SK-N-SH treated with all-trans-retinoic acid at 6 μM for 48 hours (cell line): ENCODE measurements at regions not wholly inside any gene's neighbourhood (a gene's known extent, or its start where the extent isn't known, plus 50 kb on each side); places are given as distances from the start of the nearest gene placed in this dataset.

Experiments used
- ATAC-seq: fragments of 200-7000 bp; cut with Tn5 transposase; 3 replicates; pipeline ENCODE4 v1.9.1; 2020; ENCODE audit warnings: mild to moderate bottlenecking, moderate library complexity
- BACH2 ChIP-seq: fragments of 250-450 bp; sonication (Bioruptor Pico); IDR thresholded peaks from 2 replicates; pipeline ENCODE4 v1.9.0; 2021; ENCODE audit warnings: mild to moderate bottlenecking, borderline replicate concordance
- CREB5 ChIP-seq: fragments of 250-450 bp; sonication (Bioruptor Pico); IDR thresholded peaks from 2 replicates; pipeline ENCODE4 v1.5.1; 2020; ENCODE audit warnings: low read depth, mild to moderate bottlenecking, moderate library complexity
- CSDC2 ChIP-seq: fragments of 250-450 bp; sonication (Bioruptor Pico); IDR thresholded peaks from 2 replicates; pipeline ENCODE4 v1.5.0; 2020; ENCODE audit warnings: mild to moderate bottlenecking, moderate library complexity
- CSRNP3 ChIP-seq: fragments of 250-450 bp; sonication (Bioruptor Pico); IDR thresholded peaks from 2 replicates; pipeline ENCODE4 v1.5.1; 2021; ENCODE audit warnings: mild to moderate bottlenecking, moderate library complexity
- ESRRG ChIP-seq: fragments of 250-450 bp; sonication (Bioruptor Pico); IDR thresholded peaks from 2 replicates; pipeline ENCODE4 v1.6.1; 2021; ENCODE audit warnings: mild to moderate bottlenecking
- GLIS3 ChIP-seq: fragments of 250-450 bp; sonication (Bioruptor Pico); IDR thresholded peaks from 2 replicates; pipeline ENCODE4 v1.5.0; 2020; ENCODE audit warnings: mild to moderate bottlenecking, moderate library complexity
- ISL1 ChIP-seq: fragments of 250-450 bp; sonication (Bioruptor Pico); IDR thresholded peaks from 2 replicates; pipeline ENCODE4 v2.1.2; 2022; ENCODE audit warnings: mild to moderate bottlenecking, moderate library complexity
- OSR1 ChIP-seq: fragments of 250-450 bp; sonication (Bioruptor Pico); IDR thresholded peaks from 2 replicates; pipeline ENCODE4 v1.8.0; 2022; ENCODE audit warnings: moderate library complexity, mild to moderate bottlenecking, inconsistent platforms
- POU6F1 ChIP-seq: fragments of 250-450 bp; sonication (Bioruptor Pico); IDR thresholded peaks from 2 replicates; pipeline ENCODE4 v1.8.0; 2021; ENCODE audit warnings: low read depth, mild to moderate bottlenecking, moderate library complexity, borderline replicate concordance
- RARB ChIP-seq: fragments of 250-450 bp; sonication (Bioruptor Pico); IDR thresholded peaks from 2 replicates; pipeline ENCODE4 v1.8.0; 2021; ENCODE audit warnings: mild to moderate bottlenecking, moderate library complexity
- TOX ChIP-seq: fragments of 250-450 bp; sonication (Bioruptor Pico); IDR thresholded peaks from 2 replicates; pipeline ENCODE4 v1.8.0; 2021; ENCODE audit warnings: mild to moderate bottlenecking, moderate library complexity, borderline replicate concordance
- TSHZ2 ChIP-seq: fragments of 250-450 bp; sonication (Bioruptor Pico); IDR thresholded peaks from 2 replicates; pipeline ENCODE4 v1.5.0; 2020; ENCODE audit warnings: mild to moderate bottlenecking, moderate library complexity
- ZC3H10 ChIP-seq: fragments of 250-450 bp; sonication (Bioruptor Pico); IDR thresholded peaks from 2 replicates; pipeline ENCODE4 v1.5.1; 2021; ENCODE audit warnings: mild to moderate bottlenecking, moderate library complexity
- ZFP3 ChIP-seq: fragments of 250-450 bp; sonication (Bioruptor Pico); IDR thresholded peaks from 2 replicates; pipeline ENCODE4 v1.5.0; 2020; ENCODE audit warnings: mild to moderate bottlenecking, moderate library complexity
- ZFP30 ChIP-seq: fragments of 450-650 bp; formaldehyde crosslinking; IDR thresholded peaks from 2 replicates; pipeline ENCODE4 v1.5.0; 2022; ENCODE audit warnings: mild to moderate bottlenecking, moderate library complexity
- ZNF565 ChIP-seq: fragments of 450-650 bp; formaldehyde crosslinking; conservative IDR thresholded peaks from 2 replicates; pipeline ENCODE4 v1.5.0; 2020; ENCODE audit warnings: low read depth, mild to moderate bottlenecking, moderate library complexity
- ZNF70 ChIP-seq: fragments of 450-650 bp; formaldehyde crosslinking; IDR thresholded peaks from 2 replicates; pipeline ENCODE4 v1.5.0; 2020; ENCODE audit warnings: mild to moderate bottlenecking, moderate library complexity
- ZNF8 ChIP-seq: fragments of 450-650 bp; formaldehyde crosslinking; IDR thresholded peaks from 2 replicates; pipeline ENCODE4 v1.5.0; 2020; ENCODE audit warnings: mild to moderate bottlenecking, moderate library complexity

- no peak for TF ChIP-seq CREB5 (CRISPR knock-in tag)
- TF ChIP-seq CSDC2 (CRISPR knock-in tag), result no peak
- TF ChIP-seq BACH2 (CRISPR knock-in tag), result no peak
- TF ChIP-seq ISL1 (CRISPR knock-in tag), result no peak
- no peak for TF ChIP-seq ZFP30 (CRISPR knock-in tag)
- TF ChIP-seq ZNF70 (CRISPR knock-in tag), result no peak
Observed at GRCh38 chr5:4137781-4138180, 542.1 kb downstream of the IRX1 start (continued).

- no peak for ATAC-seq
- TF ChIP-seq ZC3H10 (CRISPR knock-in tag) (no peak), TOX (CRISPR knock-in tag) (no peak), ZFP30 (CRISPR knock-in tag) (no peak)
Observed at GRCh38 chr5:4142842-4143241, 547.2 kb downstream of the IRX1 start.

GRCh38 chr5:4144411-4145007 lies 548.9 kb downstream of the IRX1 start:
- no peak for ATAC-seq
- no peak for TF ChIP-seq TOX (CRISPR knock-in tag)
- TF ChIP-seq GLIS3, result no peak
- TF ChIP-seq RARB, result no peak
- TF ChIP-seq ISL1 (CRISPR knock-in tag), result no peak
- TF ChIP-seq TSHZ2 (CRISPR knock-in tag), result no peak

GRCh38 chr5:4145511-4145910 lies 549.9 kb downstream of the IRX1 start:
- ATAC-seq, result no peak
- TF ChIP-seq GLIS3 (no peak), ZNF70 (CRISPR knock-in tag) (no peak), CSDC2 (CRISPR knock-in tag) (no peak), ZNF8 (CRISPR knock-in tag) (no peak), CSRNP3 (CRISPR knock-in tag) (no peak), ZNF565 (CRISPR knock-in tag) (no peak), RARB (no peak), TSHZ2 (CRISPR knock-in tag) (no peak), POU6F1 (CRISPR knock-in tag) (no peak), ESRRG (CRISPR knock-in tag) (no peak), OSR1 (CRISPR knock-in tag) (no peak), ZC3H10 (CRISPR knock-in tag) (no peak), ZFP3 (no peak)
- TF ChIP-seq, all 23 proteins: peak for 0
